GM12891 (cell line): ENCODE measurements at regions not wholly inside any gene's neighbourhood (a gene's known extent, or its start where the extent isn't known, plus 50 kb on each side); places are given as distances from the start of the nearest gene placed in this dataset.

Experiments used
- POLR2A ChIP-seq: IDR thresholded peaks from 2 replicates; pipeline ENCODE4 v1.6.1; 2011; ENCODE audit warnings: low read depth, low read length, control low read depth
- POLR2AphosphoS5 ChIP-seq: IDR thresholded peaks from 2 replicates; pipeline ENCODE4 v1.6.1; 2011; ENCODE audit warnings: low read depth, low read length, control low read depth
- TAF1 ChIP-seq: IDR thresholded peaks from 2 replicates; pipeline ENCODE4 v1.6.1; 2011; ENCODE audit warnings: low read depth, low read length, control low read depth

GRCh38 chr10:78991187-78991586 lies 77.6 kb upstream of the ZMIZ1 start:
- TF ChIP-seq POLR2A, result no peak
- no peak for TF ChIP-seq POLR2AphosphoS5
- no peak for TF ChIP-seq TAF1
